Stimulated activated naive CD4-positive, alpha-beta T cell (primary cell): ENCODE measurements at regions not wholly inside any gene's neighbourhood (a gene's known extent, or its start where the extent isn't known, plus 50 kb on each side); places are given as distances from the start of the nearest gene placed in this dataset.

Source experiments
- DNase-seq, 6 experiments: peaks; one replicate each; lab custom pipeline; 2025; lab: John Stamatoyannopoulos, UW

GRCh38 chr18:73962256-73962655 is 185.4 kb downstream of the FBXO15 start:
- DNase-seq: no peak

GRCh38 chr18:73961804-73962203 is 185.8 kb downstream of the FBXO15 start:
- no peak for DNase-seq

- no peak for DNase-seq
Measured at GRCh38 chr18:73959352-73959751, 188.3 kb downstream of the FBXO15 start.

GRCh38 chr18:73954268-73954667 is 193.4 kb downstream of the FBXO15 start:
- no peak for DNase-seq

GRCh38 chr18:73952296-73952946 is 195.2 kb downstream of the FBXO15 start:
- no peak for DNase-seq

- DNase-seq: no peak
Measured at GRCh38 chr18:73950116-73950700, 197.4 kb downstream of the FBXO15 start.

GRCh38 chr18:73948497-73948896 is 199.1 kb downstream of the FBXO15 start:
- no peak for DNase-seq

- DNase-seq: no peak
Measured at GRCh38 chr18:73948084-73948483, 199.6 kb downstream of the FBXO15 start.

GRCh38 chr18:73947180-73947921 is 200.3 kb downstream of the FBXO15 start:
- DNase-seq: no peak

- no peak for DNase-seq
Measured at GRCh38 chr18:73945130-73945792, 202.4 kb downstream of the FBXO15 start.

- DNase-seq: no peak
Measured at GRCh38 chr18:73944715-73945114, 202.9 kb downstream of the FBXO15 start.

GRCh38 chr18:73943763-73944162 is 203.9 kb downstream of the FBXO15 start:
- no peak for DNase-seq

- no peak for DNase-seq
Measured at GRCh38 chr18:73942956-73943355, 204.7 kb downstream of the FBXO15 start.

GRCh38 chr18:73942081-73942625 is 205.5 kb downstream of the FBXO15 start:
- DNase-seq: no peak

- no peak for DNase-seq
Measured at GRCh38 chr18:73940721-73941120, 206.9 kb downstream of the FBXO15 start.

GRCh38 chr18:73939391-73939790 is 208.2 kb downstream of the FBXO15 start:
- DNase-seq: no peak

GRCh38 chr18:73933685-73934084 is 213.9 kb downstream of the FBXO15 start:
- no peak for DNase-seq

GRCh38 chr18:73932976-73933375 is 214.7 kb downstream of the FBXO15 start:
- DNase-seq: no peak

- DNase-seq: no peak
Measured at GRCh38 chr18:73927496-73927895, 220.1 kb downstream of the FBXO15 start.

GRCh38 chr18:73924836-73925235 is 222.8 kb downstream of the FBXO15 start:
- no peak for DNase-seq

GRCh38 chr18:73924307-73924706 is 223.3 kb downstream of the FBXO15 start:
- DNase-seq: no peak

GRCh38 chr18:73923866-73924265 is 223.8 kb downstream of the FBXO15 start:
- DNase-seq: no peak
